Liver (tissue), 8 donors: ENCODE measurements at regions not wholly inside any gene's neighbourhood (a gene's known extent, or its start where the extent isn't known, plus 50 kb on each side); places are given as distances from the start of the nearest gene placed in this dataset.

ENCODE experiments used
- DNase-seq: peaks from one replicate; pipeline ENCODE4 v3.0.0-alpha.2; 2017; ENCODE audit warnings: low spot score
- H3K27ac ChIP-seq, 2 donors: one replicate each; pipeline ENCODE4 v1.7.0; 2013; ENCODE audit warnings: inconsistent platforms in 2 of 2, low read length in 2 of 2, control low read depth in 1 of 2, low read depth in 1 of 2, mild to moderate bottlenecking in 1 of 2
- H3K27me3 ChIP-seq, 4 donors: one replicate each; pipeline versions ENCODE4 v1.6.1 to v1.7.0; 2013; ENCODE audit warnings: low read length in 3 of 4, inconsistent platforms in 1 of 4, mild to moderate bottlenecking in 1 of 4, moderate library complexity in 1 of 4; ENCODE audit not compliant: control insufficient read depth in 4 of 4, insufficient read depth in 4 of 4
- H3K36me3 ChIP-seq, 4 donors: one replicate each; pipeline versions ENCODE4 v1.6.1 to v1.7.0; 2013; ENCODE audit warnings: low read length in 3 of 4, mild to moderate bottlenecking in 3 of 4, low read depth in 1 of 4, moderate library complexity in 1 of 4; ENCODE audit not compliant: control insufficient read depth in 4 of 4, insufficient read depth in 3 of 4
- H3K4me1 ChIP-seq, 4 donors: one replicate each; pipeline versions ENCODE4 v1.6.1 to v1.7.0; 2013; ENCODE audit warnings: low read length in 3 of 4, mild to moderate bottlenecking in 3 of 4, moderate library complexity in 1 of 4; ENCODE audit not compliant: control insufficient read depth in 4 of 4, insufficient read depth in 4 of 4
- H3K4me3 ChIP-seq, 3 donors: one replicate each; pipeline versions ENCODE4 v1.6.1 to v1.7.0; 2013; ENCODE audit warnings: low read length in 3 of 3, control low read depth in 1 of 3, low read depth in 1 of 3, mild to moderate bottlenecking in 1 of 3
- H3K9ac ChIP-seq, 2 donors: one replicate each; pipeline ENCODE4 v1.7.0; 2013; ENCODE audit warnings: low read length in 2 of 2, mild to moderate bottlenecking in 2 of 2, moderate library complexity in 2 of 2, control low read depth in 1 of 2, low read depth in 1 of 2
- H3K9me3 ChIP-seq, 4 donors: one replicate each; pipeline versions ENCODE4 v1.6.1 to v1.7.0; 2013; ENCODE audit warnings: low read length in 3 of 4; ENCODE audit not compliant: control insufficient read depth in 4 of 4
- EGR1 ChIP-seq, 2 donors: IDR thresholded peaks; 2 replicates each; pipeline ENCODE4 v1.6.1; 2016 to 2018; ENCODE audit warnings: antibody characterized with exemption in 2 of 2, low read depth in 2 of 2
- FOXA1 ChIP-seq: IDR thresholded peaks from 2 replicates; pipeline ENCODE4 v1.6.1; 2016; ENCODE audit warnings: antibody characterized with exemption
- FOXA2 ChIP-seq: IDR thresholded peaks from 2 replicates; pipeline ENCODE4 v1.6.1; 2016; ENCODE audit warnings: antibody characterized with exemption
- GABPA ChIP-seq, 2 donors: IDR thresholded peaks in 1 of 2; conservative IDR thresholded peaks in 1 of 2; 2 replicates each; pipeline ENCODE4 v1.6.1; 2016; ENCODE audit warnings: antibody characterized with exemption in 2 of 2, mild to moderate bottlenecking in 1 of 2, moderate library complexity in 1 of 2
- HNF4A ChIP-seq, 2 donors: conservative IDR thresholded peaks; 2 replicates each; pipeline ENCODE4 v1.6.1; 2016; ENCODE audit warnings: antibody characterized with exemption in 2 of 2, mild to moderate bottlenecking in 2 of 2
- HNF4G ChIP-seq: IDR thresholded peaks from 2 replicates; pipeline ENCODE4 v1.6.1; 2016; ENCODE audit warnings: antibody characterized with exemption
- JUND ChIP-seq, 2 donors: IDR thresholded peaks; 2 replicates each; pipeline ENCODE4 v1.6.1; 2016; ENCODE audit warnings: antibody characterized with exemption in 2 of 2
- NR2F2 ChIP-seq: IDR thresholded peaks from 2 replicates; pipeline ENCODE4 v1.6.1; 2016; ENCODE audit warnings: antibody characterized with exemption
- RXRA ChIP-seq, 2 donors: IDR thresholded peaks; 2 replicates each; pipeline ENCODE4 v1.6.1; 2017 to 2018; ENCODE audit warnings: antibody characterized with exemption in 2 of 2, mild to moderate bottlenecking in 1 of 2
- SP1 ChIP-seq: IDR thresholded peaks from 2 replicates; pipeline ENCODE4 v1.6.1; 2018; ENCODE audit warnings: antibody characterized with exemption, mild to moderate bottlenecking
- TAF1 ChIP-seq: conservative IDR thresholded peaks from 2 replicates; pipeline ENCODE4 v1.6.1; 2016; ENCODE audit warnings: antibody characterized with exemption, mild to moderate bottlenecking
- YY1 ChIP-seq: IDR thresholded peaks from 2 replicates; pipeline ENCODE4 v1.6.1; 2016; ENCODE audit warnings: antibody characterized with exemption, mild to moderate bottlenecking
- WGBS: extraction: QIAGEN DNeasy Blood & Tissue Kit; methylation state at CpG from one replicate; pipeline ENCODE4 v1.1.7; 2013; 5-methylcytosine and 5-hydroxymethylcytosine counted together
- TF ChIP-seq, protein P1 (sequence below): IDR thresholded peaks from 2 replicates; pipeline ENCODE4 v1.6.1; 2016; ENCODE audit warnings: antibody characterized with exemption
- TF ChIP-seq, protein P2 (sequence below): IDR thresholded peaks from 2 replicates; pipeline ENCODE4 v1.6.1; 2016; ENCODE audit warnings: antibody characterized with exemption, mild to moderate bottlenecking
- TF ChIP-seq, protein P3 (sequence below): fragments of 150-350 bp; IDR thresholded peaks from 2 replicates; pipeline ENCODE4 v1.5.1; 2017; ENCODE audit warnings: improper control_type of control experiment, low read depth, low read length; ENCODE audit not compliant: missing input control
- TF ChIP-seq, protein P4 (sequence below): IDR thresholded peaks from 2 replicates; pipeline ENCODE4 v1.6.1; 2016; ENCODE audit warnings: antibody characterized with exemption
- TF ChIP-seq, protein P5 (sequence below): IDR thresholded peaks from 2 replicates; pipeline ENCODE4 v1.6.1; 2016; ENCODE audit warnings: antibody characterized with exemption
- donor health status: healthy.
- donor health status: healthy.
- donor health status: healthy.
- donor health status: healthy.
- donor health status: healthy.

DNA sequence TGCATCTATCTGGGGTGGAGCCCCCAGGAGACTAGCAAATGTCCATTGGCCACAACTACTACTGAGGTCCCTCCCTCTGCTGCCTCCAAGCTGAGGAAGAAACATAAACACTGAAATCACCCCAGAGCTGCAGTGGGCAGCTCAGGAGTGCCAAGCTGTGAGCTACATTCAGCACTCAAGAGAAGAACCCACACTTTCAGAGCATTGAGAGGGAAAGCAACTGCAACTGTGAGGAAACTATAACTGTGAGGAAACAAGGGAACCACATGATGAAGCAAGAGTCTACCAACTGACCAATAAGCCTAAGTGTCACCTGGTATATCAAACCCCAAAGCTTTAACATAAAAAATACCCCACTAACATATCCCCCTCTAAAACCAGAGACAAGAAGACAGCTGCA, 373.5 kb upstream of the TACR3 start:
- H3K27me3 ChIP-seq: no peaks in the 10 kb centered on the region
- H3K27ac ChIP-seq: no peak overlapping the region
- H3K9ac ChIP-seq: no peak overlapping the region
- TF ChIP-seq EGR1 (IDR thresholded peaks at IDR 0.05; ENCODE audit: low read depth in 2 of 2): no peak
- no peak overlapping the region for H3K4me3 ChIP-seq
- no peaks in the 10 kb centered on the region for H3K36me3 ChIP-seq
- peaks cover 0 to 10% (median 2%) of the 10 kb centered on the region in 4 donors for H3K9me3 ChIP-seq
- H3K4me1 ChIP-seq: no peaks in the 10 kb centered on the region
- no peak for DNase-seq

DNA sequence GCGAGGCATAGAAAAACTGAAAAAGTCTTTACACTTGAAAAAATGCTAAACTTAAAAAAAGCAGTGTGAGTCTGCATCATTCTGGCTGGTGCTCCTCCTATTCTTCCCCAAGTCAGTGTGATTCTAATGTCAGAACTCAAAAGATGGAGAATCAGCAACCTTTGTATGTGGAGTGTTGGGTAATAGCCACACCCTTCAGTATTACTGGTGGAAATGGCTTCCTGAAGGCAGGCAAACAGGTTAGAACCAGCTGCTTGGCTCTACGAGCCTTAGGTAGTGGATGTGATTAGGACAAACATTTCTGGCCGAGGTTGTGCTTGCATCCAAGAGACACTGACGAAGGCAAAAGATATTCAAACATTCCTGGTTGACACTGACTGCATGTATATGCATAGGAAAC, 353.4 kb upstream of the TACR3 start:
- Histone ChIP-seq H3K27ac (no peak overlapping the region), H3K9me3 (no peaks in the 10 kb centered on the region), H3K4me3 (no peak overlapping the region), H3K4me1 (no peaks in the 10 kb centered on the region), H3K36me3 (no peaks in the 10 kb centered on the region), H3K27me3 (no peaks in the 10 kb centered on the region), H3K9ac (no peak overlapping the region)
- no peak for TF ChIP-seq NR2F2
- TF ChIP-seq TAF1: no peak
- TF ChIP-seq SP1: no peak
- TF ChIP-seq FOXA2: no peak
- no peak for TF ChIP-seq YY1
- no peak for TF ChIP-seq HNF4G
- no peak for TF ChIP-seq JUND (IDR thresholded peaks at IDR 0.05)
- TF ChIP-seq, protein P1, sequence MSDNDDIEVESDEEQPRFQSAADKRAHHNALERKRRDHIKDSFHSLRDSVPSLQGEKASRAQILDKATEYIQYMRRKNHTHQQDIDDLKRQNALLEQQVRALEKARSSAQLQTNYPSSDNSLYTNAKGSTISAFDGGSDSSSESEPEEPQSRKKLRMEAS: no peak
- TF ChIP-seq, protein P2, sequence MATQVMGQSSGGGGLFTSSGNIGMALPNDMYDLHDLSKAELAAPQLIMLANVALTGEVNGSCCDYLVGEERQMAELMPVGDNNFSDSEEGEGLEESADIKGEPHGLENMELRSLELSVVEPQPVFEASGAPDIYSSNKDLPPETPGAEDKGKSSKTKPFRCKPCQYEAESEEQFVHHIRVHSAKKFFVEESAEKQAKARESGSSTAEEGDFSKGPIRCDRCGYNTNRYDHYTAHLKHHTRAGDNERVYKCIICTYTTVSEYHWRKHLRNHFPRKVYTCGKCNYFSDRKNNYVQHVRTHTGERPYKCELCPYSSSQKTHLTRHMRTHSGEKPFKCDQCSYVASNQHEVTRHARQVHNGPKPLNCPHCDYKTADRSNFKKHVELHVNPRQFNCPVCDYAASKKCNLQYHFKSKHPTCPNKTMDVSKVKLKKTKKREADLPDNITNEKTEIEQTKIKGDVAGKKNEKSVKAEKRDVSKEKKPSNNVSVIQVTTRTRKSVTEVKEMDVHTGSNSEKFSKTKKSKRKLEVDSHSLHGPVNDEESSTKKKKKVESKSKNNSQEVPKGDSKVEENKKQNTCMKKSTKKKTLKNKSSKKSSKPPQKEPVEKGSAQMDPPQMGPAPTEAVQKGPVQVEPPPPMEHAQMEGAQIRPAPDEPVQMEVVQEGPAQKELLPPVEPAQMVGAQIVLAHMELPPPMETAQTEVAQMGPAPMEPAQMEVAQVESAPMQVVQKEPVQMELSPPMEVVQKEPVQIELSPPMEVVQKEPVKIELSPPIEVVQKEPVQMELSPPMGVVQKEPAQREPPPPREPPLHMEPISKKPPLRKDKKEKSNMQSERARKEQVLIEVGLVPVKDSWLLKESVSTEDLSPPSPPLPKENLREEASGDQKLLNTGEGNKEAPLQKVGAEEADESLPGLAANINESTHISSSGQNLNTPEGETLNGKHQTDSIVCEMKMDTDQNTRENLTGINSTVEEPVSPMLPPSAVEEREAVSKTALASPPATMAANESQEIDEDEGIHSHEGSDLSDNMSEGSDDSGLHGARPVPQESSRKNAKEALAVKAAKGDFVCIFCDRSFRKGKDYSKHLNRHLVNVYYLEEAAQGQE: no peak
- no peak for TF ChIP-seq RXRA (IDR thresholded peaks at IDR 0.05)
- TF ChIP-seq, protein P3, sequence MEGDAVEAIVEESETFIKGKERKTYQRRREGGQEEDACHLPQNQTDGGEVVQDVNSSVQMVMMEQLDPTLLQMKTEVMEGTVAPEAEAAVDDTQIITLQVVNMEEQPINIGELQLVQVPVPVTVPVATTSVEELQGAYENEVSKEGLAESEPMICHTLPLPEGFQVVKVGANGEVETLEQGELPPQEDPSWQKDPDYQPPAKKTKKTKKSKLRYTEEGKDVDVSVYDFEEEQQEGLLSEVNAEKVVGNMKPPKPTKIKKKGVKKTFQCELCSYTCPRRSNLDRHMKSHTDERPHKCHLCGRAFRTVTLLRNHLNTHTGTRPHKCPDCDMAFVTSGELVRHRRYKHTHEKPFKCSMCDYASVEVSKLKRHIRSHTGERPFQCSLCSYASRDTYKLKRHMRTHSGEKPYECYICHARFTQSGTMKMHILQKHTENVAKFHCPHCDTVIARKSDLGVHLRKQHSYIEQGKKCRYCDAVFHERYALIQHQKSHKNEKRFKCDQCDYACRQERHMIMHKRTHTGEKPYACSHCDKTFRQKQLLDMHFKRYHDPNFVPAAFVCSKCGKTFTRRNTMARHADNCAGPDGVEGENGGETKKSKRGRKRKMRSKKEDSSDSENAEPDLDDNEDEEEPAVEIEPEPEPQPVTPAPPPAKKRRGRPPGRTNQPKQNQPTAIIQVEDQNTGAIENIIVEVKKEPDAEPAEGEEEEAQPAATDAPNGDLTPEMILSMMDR: no peak
- no peak for TF ChIP-seq EGR1 (IDR thresholded peaks at IDR 0.05; ENCODE audit: low read depth in 2 of 2)
- TF ChIP-seq, protein P4, sequence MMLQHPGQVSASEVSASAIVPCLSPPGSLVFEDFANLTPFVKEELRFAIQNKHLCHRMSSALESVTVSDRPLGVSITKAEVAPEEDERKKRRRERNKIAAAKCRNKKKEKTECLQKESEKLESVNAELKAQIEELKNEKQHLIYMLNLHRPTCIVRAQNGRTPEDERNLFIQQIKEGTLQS: no peak
- TF ChIP-seq FOXA1: no peak
- WGBS: 66% methylated on average over 4 of the region's 4 CpGs
- DNase-seq: no peak

DNA sequence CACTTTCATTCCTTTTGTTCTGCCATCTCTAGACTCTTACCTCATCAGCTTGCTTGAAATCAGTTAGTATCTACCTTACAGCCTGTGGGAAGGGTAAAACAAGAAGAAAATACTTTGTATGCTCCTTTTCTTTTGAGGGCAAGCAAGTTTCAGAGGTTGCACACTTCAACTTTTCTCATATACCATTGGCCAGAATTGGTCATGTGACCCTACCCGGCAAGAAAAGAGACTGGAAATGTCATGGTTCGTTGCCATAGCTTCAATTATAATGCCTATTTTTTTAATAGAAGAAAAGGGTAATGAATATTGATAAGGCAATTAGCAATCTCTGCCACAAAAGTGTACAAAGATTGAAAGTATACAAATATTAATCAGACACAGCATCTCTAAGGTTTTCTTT, 346.7 kb upstream of the TACR3 start:
- Histone ChIP-seq H3K4me1 (no peaks in the 10 kb centered on the region), H3K9ac (no peak overlapping the region), H3K9me3 (no peaks in the 10 kb centered on the region), H3K27ac (no peak overlapping the region), H3K27me3 (no peaks in the 10 kb centered on the region), H3K36me3 (no peaks in the 10 kb centered on the region), H3K4me3 (no peak overlapping the region)
- WGBS: 90% methylated on average over 2 of the region's 2 CpGs
- no peak for DNase-seq
- TF ChIP-seq TAF1: no peak
- TF ChIP-seq RXRA (IDR thresholded peaks at IDR 0.05): no peak
- TF ChIP-seq, protein P4: no peak
- no peak for TF ChIP-seq NR2F2
- TF ChIP-seq GABPA (IDR thresholded peaks at IDR 0.05 in 1 of 2, conservative IDR thresholded peaks at IDR 0.05 in 1 of 2): no peak
- TF ChIP-seq, protein P1: no peak
- no peak for TF ChIP-seq SP1
- no peak for TF ChIP-seq JUND (IDR thresholded peaks at IDR 0.05)
- TF ChIP-seq HNF4A (conservative IDR thresholded peaks at IDR 0.05): no peak
- TF ChIP-seq, protein P3: no peak
- no peak for TF ChIP-seq EGR1 (IDR thresholded peaks at IDR 0.05; ENCODE audit: low read depth in 2 of 2)
- TF ChIP-seq, protein P5, sequence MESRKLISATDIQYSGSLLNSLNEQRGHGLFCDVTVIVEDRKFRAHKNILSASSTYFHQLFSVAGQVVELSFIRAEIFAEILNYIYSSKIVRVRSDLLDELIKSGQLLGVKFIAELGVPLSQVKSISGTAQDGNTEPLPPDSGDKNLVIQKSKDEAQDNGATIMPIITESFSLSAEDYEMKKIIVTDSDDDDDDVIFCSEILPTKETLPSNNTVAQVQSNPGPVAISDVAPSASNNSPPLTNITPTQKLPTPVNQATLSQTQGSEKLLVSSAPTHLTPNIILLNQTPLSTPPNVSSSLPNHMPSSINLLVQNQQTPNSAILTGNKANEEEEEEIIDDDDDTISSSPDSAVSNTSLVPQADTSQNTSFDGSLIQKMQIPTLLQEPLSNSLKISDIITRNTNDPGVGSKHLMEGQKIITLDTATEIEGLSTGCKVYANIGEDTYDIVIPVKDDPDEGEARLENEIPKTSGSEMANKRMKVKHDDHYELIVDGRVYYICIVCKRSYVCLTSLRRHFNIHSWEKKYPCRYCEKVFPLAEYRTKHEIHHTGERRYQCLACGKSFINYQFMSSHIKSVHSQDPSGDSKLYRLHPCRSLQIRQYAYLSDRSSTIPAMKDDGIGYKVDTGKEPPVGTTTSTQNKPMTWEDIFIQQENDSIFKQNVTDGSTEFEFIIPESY: no peak
